ENCODE measurements at regions not wholly inside any gene's neighbourhood (a gene's known extent, or its start where the extent isn't known, plus 50 kb on each side); places are given as distances from the start of the nearest gene placed in this dataset.

- TF ChIP-seq, protein P1, sequence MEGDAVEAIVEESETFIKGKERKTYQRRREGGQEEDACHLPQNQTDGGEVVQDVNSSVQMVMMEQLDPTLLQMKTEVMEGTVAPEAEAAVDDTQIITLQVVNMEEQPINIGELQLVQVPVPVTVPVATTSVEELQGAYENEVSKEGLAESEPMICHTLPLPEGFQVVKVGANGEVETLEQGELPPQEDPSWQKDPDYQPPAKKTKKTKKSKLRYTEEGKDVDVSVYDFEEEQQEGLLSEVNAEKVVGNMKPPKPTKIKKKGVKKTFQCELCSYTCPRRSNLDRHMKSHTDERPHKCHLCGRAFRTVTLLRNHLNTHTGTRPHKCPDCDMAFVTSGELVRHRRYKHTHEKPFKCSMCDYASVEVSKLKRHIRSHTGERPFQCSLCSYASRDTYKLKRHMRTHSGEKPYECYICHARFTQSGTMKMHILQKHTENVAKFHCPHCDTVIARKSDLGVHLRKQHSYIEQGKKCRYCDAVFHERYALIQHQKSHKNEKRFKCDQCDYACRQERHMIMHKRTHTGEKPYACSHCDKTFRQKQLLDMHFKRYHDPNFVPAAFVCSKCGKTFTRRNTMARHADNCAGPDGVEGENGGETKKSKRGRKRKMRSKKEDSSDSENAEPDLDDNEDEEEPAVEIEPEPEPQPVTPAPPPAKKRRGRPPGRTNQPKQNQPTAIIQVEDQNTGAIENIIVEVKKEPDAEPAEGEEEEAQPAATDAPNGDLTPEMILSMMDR (IDR thresholded peaks at IDR 0.05), result no peak
- no peak for TF ChIP-seq EP300 (IDR thresholded peaks at IDR 0.05)
- no peak for TF ChIP-seq POLR2A (IDR thresholded peaks at IDR 0.05)
- TF ChIP-seq POLR2AphosphoS5 (IDR thresholded peaks at IDR 0.05), result no peak
- Histone ChIP-seq H3K4me1 (peaks cover 7% of the 10 kb centered on the region), H3K27ac (no peak overlapping the region), H3K4me3 (no peak overlapping the region), H3K27me3 (peaks cover 24% of the 10 kb centered on the region), H3K36me3 (no peaks in the 10 kb centered on the region), H3K9me3 (no peaks in the 10 kb centered on the region)
- 61% methylated on average over 12 of the region's 12 CpGs for WGBS
- no peak for DNase-seq (ENCODE audit: low spot score in 2 of 2)
Measured at GRCh38 chr5:173557123-173557903, 59.1 kb downstream of the BOD1 start.

- DNase-seq (ENCODE audit: low spot score in 2 of 2), result no peak
- Histone ChIP-seq H3K36me3 (no peaks in the 10 kb centered on the region), H3K4me1 (peaks cover 7% of the 10 kb centered on the region), H3K27me3 (peaks cover 24% of the 10 kb centered on the region), H3K9me3 (no peaks in the 10 kb centered on the region), H3K27ac (no peak overlapping the region), H3K4me3 (no peak overlapping the region)
- 84% methylated on average over 8 of the region's 8 CpGs for WGBS
- no peak for TF ChIP-seq POLR2AphosphoS5 (IDR thresholded peaks at IDR 0.05)
- no peak for TF ChIP-seq POLR2A (IDR thresholded peaks at IDR 0.05)
- TF ChIP-seq, protein P1 (IDR thresholded peaks at IDR 0.05), result no peak
- no peak for TF ChIP-seq EP300 (IDR thresholded peaks at IDR 0.05)
Measured at GRCh38 chr5:173556142-173557028, 60.1 kb downstream of the BOD1 start.

DNA sequence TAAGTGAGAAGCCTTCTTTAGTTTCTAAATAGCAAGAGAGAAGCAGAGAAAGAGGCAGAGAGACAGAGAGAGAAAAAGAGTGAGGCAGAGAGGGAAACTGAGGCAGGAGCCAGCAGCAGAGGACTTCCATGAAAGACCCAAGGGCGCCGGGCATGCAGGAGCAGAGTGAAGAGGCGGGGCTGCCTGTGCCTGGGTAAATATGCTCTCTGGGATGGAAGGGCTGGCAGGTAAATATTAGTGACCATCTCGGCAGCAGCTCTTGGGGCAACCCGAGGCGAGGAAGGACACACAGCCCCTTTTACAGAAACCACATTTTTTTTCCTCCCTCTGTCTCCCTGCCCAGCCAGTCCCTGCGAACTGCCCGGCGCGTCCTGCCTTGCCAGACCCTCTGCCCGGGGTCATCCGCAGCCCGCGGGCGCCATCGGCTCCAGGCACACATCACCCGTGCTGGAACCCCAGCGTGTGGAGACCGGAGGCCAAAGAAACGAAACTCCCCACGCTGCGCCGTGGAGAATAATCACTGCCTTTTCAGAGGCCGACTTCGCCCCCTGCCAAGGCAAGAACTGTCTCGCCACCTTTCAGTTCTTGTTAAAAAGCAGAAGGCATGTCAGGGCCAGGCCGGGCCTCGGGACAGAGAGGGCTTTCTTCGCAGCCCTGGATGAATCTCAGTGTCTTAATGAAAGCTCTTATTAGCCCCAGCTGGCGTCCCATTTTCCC is 61.3 kb downstream of the BOD1 start:
- H3K9me3 ChIP-seq, result no peaks in the 10 kb centered on the region
- no peak overlapping the region for H3K4me3 ChIP-seq
- 68% methylated on average over 30 of the region's 30 CpGs for WGBS

DNA sequence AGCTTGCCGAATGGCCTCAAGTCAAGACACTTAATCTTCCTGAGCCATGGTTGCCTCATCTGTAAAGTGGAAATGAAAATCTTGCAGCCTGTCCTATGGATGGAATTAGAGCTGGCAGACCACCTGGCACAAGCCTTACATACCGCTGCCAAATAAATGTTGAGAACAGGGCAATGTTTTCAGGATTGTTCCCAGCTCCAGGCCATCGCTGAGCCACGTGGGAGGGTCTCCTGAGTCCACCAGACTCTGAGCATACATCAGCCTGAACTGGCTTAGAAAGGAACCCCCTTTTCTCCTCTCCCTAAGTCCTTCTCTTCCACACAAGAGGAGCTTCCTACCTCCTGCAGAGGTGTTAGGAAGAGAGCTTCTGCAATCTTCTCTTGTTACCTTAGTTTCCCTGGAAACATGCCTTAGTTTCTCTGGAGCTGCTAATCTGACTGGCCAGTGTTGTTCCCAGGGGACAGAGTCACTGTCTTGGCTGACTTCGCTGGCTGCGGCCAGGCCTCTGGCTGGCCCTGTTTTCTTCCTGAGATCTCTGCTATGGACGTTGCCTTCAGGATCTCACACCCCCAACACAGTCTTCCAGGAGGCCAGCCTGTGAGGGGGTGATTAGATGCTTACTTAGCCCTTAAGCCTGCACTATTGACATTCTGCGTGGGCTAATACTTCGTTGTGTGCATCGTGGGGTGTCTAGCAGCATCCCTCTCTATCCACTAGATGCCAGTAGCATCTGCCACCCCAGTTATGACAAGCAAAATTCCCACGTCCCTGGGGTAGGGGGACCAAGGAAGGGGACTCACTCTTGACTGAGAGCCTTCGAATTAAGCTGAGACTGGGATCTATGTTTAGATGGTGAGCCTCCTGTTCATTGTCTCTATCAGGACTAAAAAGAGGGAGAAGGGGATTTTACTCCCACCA is 62.2 kb downstream of the BOD1 start:
- Histone ChIP-seq H3K9me3 (no peaks in the 10 kb centered on the region), H3K27me3 (peaks cover 24% of the 10 kb centered on the region), H3K27ac (no peak overlapping the region), H3K4me1 (peaks cover 7% of the 10 kb centered on the region), H3K36me3 (no peaks in the 10 kb centered on the region), H3K4me3 (no peak overlapping the region)
- no peak for TF ChIP-seq POLR2AphosphoS5 (IDR thresholded peaks at IDR 0.05)
- TF ChIP-seq EP300 (IDR thresholded peaks at IDR 0.05), result no peak
- no peak for TF ChIP-seq POLR2A (IDR thresholded peaks at IDR 0.05)
- TF ChIP-seq, protein P1 (IDR thresholded peaks at IDR 0.05), result no peak
- WGBS, result 72% methylated on average over 11 of the region's 12 CpGs
- DNase-seq (ENCODE audit: low spot score in 2 of 2), result peak in 1 of 2 donors; percentile 8

More for the DNA sequence above, 61.3 kb downstream of the BOD1 start:
- no peak for TF ChIP-seq EP300 (IDR thresholded peaks at IDR 0.05)
- TF ChIP-seq, protein P1 (IDR thresholded peaks at IDR 0.05), result no peak
- no peak for TF ChIP-seq POLR2A (IDR thresholded peaks at IDR 0.05)
- TF ChIP-seq POLR2AphosphoS5 (IDR thresholded peaks at IDR 0.05), result no peak
- peak in 1 of 2 donors; percentile 27 for DNase-seq (ENCODE audit: low spot score in 2 of 2)
- no peak overlapping the region for H3K27ac ChIP-seq
- H3K27me3 ChIP-seq, result peaks cover 24% of the 10 kb centered on the region
- no peaks in the 10 kb centered on the region for H3K36me3 ChIP-seq
- peaks cover 7% of the 10 kb centered on the region for H3K4me1 ChIP-seq
